Activated CD4-positive, alpha-beta T cell treated with anti-CD3 and anti-CD28 coated beads for 48 hours (primary cell): ENCODE measurements at regions not wholly inside any gene's neighbourhood (a gene's known extent, or its start where the extent isn't known, plus 50 kb on each side); places are given as distances from the start of the nearest gene placed in this dataset.

Source experiments
- DNase-seq: peaks from one replicate; pipeline ENCODE4 v3.0.0-alpha.2; 2020

- DNase-seq = no peak
Measured at GRCh38 chr3:182370949-182371348, 422.4 kb upstream of the ATP11B start.

- DNase-seq = no peak
Measured at GRCh38 chr3:182375916-182376315, 417.4 kb upstream of the ATP11B start.

GRCh38 chr3:182382112-182382857 lies 411.0 kb upstream of the ATP11B start:
- DNase-seq = no peak

GRCh38 chr3:182384221-182384620 lies 409.1 kb upstream of the ATP11B start:
- DNase-seq = no peak

- DNase-seq = no peak
Measured at GRCh38 chr3:182385356-182385755, 407.9 kb upstream of the ATP11B start.

GRCh38 chr3:182388506-182388905 lies 404.8 kb upstream of the ATP11B start:
- DNase-seq = no peak

GRCh38 chr3:182389071-182389815 lies 404.1 kb upstream of the ATP11B start:
- no peak for DNase-seq

GRCh38 chr3:182390421-182390820 lies 402.9 kb upstream of the ATP11B start:
- no peak for DNase-seq

GRCh38 chr3:182392182-182392937 lies 400.9 kb upstream of the ATP11B start:
- no peak for DNase-seq

GRCh38 chr3:182393151-182393550 lies 400.2 kb upstream of the ATP11B start:
- no peak for DNase-seq

GRCh38 chr3:182393830-182394367 lies 399.4 kb upstream of the ATP11B start:
- no peak for DNase-seq

GRCh38 chr3:182397164-182397563 lies 396.1 kb upstream of the ATP11B start:
- DNase-seq = no peak

- DNase-seq = no peak
Measured at GRCh38 chr3:182399978-182400737, 393.1 kb upstream of the ATP11B start.

GRCh38 chr3:182400838-182401237 lies 392.5 kb upstream of the ATP11B start:
- DNase-seq = no peak

- DNase-seq = no peak
Measured at GRCh38 chr3:182404031-182404430, 389.3 kb upstream of the ATP11B start.

- DNase-seq = no peak
Measured at GRCh38 chr3:182405759-182406158, 387.5 kb upstream of the ATP11B start.

- DNase-seq = no peak
Measured at GRCh38 chr3:182406786-182407185, 386.5 kb upstream of the ATP11B start.

- no peak for DNase-seq
Measured at GRCh38 chr3:182410051-182410450, 383.3 kb upstream of the ATP11B start.

- no peak for DNase-seq
Measured at GRCh38 chr3:182412066-182412465, 381.2 kb upstream of the ATP11B start.

GRCh38 chr3:182413061-182413460 lies 380.2 kb upstream of the ATP11B start:
- DNase-seq = no peak

GRCh38 chr3:182413682-182414081 lies 379.6 kb upstream of the ATP11B start:
- no peak for DNase-seq

- no peak for DNase-seq
Measured at GRCh38 chr3:182414586-182414985, 378.7 kb upstream of the ATP11B start.

- DNase-seq = no peak
Measured at GRCh38 chr3:182420741-182421140, 372.6 kb upstream of the ATP11B start.
